Smooth muscle cell (in vitro differentiated cells): ENCODE measurements at regions not wholly inside any gene's neighbourhood (a gene's known extent, or its start where the extent isn't known, plus 50 kb on each side); places are given as distances from the start of the nearest gene placed in this dataset.

ENCODE experiments used
- DNase-seq: peaks from one replicate; lab custom pipeline; 2025; ENCODE audit not compliant: unreplicated experiment; lab: John Stamatoyannopoulos, UW
- H2AFZ ChIP-seq: fragments of 200-600 bp; sonication (generic); 2 replicates; pipeline ENCODE4 v1.6.0; 2016; ENCODE audit warnings: antibody characterized with exemption, low read depth, mild to moderate bottlenecking
- H3F3A ChIP-seq: fragments of 200-600 bp; sonication (generic); 2 replicates; pipeline ENCODE4 v1.6.0; 2017; ENCODE audit warnings: antibody characterized with exemption, low read depth
- H3K27ac ChIP-seq: fragments of 200-600 bp; sonication (generic); 2 replicates; pipeline ENCODE4 v1.5.1; 2016; ENCODE audit warnings: low read depth, mild to moderate bottlenecking
- H3K27me3 ChIP-seq: fragments of 200-600 bp; sonication (generic); 2 replicates; pipeline ENCODE4 v1.6.1; 2016; ENCODE audit warnings: low read depth, mild to moderate bottlenecking
- H3K36me3 ChIP-seq: fragments of 200-600 bp; sonication (generic); 2 replicates; pipeline ENCODE4 v1.5.1; 2016; ENCODE audit warnings: low read depth
- H3K4me1 ChIP-seq: fragments of 200-600 bp; sonication (generic); 2 replicates; pipeline ENCODE4 v1.5.1; 2016; ENCODE audit warnings: low read depth
- H3K4me2 ChIP-seq: fragments of 200-600 bp; sonication (generic); 2 replicates; pipeline ENCODE4 v1.6.0; 2016; ENCODE audit warnings: mild to moderate bottlenecking
- H3K4me3 ChIP-seq: fragments of 200-600 bp; sonication (generic); 2 replicates; pipeline ENCODE4 v1.5.1; 2016; ENCODE audit warnings: mild to moderate bottlenecking
- H3K79me2 ChIP-seq: fragments of 200-600 bp; sonication (generic); 2 replicates; pipeline ENCODE4 v1.6.0; 2016; ENCODE audit warnings: low read depth, mild to moderate bottlenecking
- H3K9ac ChIP-seq: fragments of 200-600 bp; sonication (generic); 2 replicates; pipeline ENCODE4 v1.6.0; 2016; ENCODE audit warnings: low read depth
- H3K9me3 ChIP-seq: fragments of 200-600 bp; sonication (generic); replicated peaks from 2 replicates; pipeline ENCODE4 v1.5.1; 2016; ENCODE audit warnings: low read depth
- H4K20me1 ChIP-seq: fragments of 200-600 bp; sonication (generic); 2 replicates; pipeline ENCODE4 v1.6.0; 2016; ENCODE audit warnings: low read depth
- CTCF ChIP-seq: fragments of 200-600 bp; sonication (generic); IDR thresholded peaks from 2 replicates; pipeline ENCODE4 v1.5.1; 2017; ENCODE audit warnings: borderline replicate concordance, mild to moderate bottlenecking, antibody characterized with exemption; ENCODE audit not compliant: insufficient read depth, poor library complexity, severe bottlenecking
- WGBS: methylation state at CpG from one replicate; pipeline ENCODE4 v1.1.7; 2016; ENCODE audit warnings: low lambda C conversion rate; 5-methylcytosine and 5-hydroxymethylcytosine counted together

GRCh38 chr5:126315341-126315740, 107.9 kb upstream of the GRAMD2B start:
- Histone ChIP-seq H3K4me2 (no peak overlapping the region), H3K27ac (no peak overlapping the region), H3K9ac (no peak overlapping the region), H3K4me3 (no peak overlapping the region), H2AFZ (no peak overlapping the region), H3K4me1 (no peaks in the 10 kb centered on the region), H3K79me2 (no peaks in the 10 kb centered on the region), H3K27me3 (no peaks in the 10 kb centered on the region), H3F3A (no peaks in the 10 kb centered on the region), H4K20me1 (no peaks in the 10 kb centered on the region), H3K36me3 (no peaks in the 10 kb centered on the region), H3K9me3 (no peaks in the 10 kb centered on the region)
- WGBS: 86% methylated on average over 3 of the region's 3 CpGs
- DNase-seq: no peak
- no peak for TF ChIP-seq CTCF

- no peaks in the 10 kb centered on the region for H3K79me2 ChIP-seq
- H3K4me2 ChIP-seq: no peak overlapping the region
- 100% methylated on average over 1 of the region's 1 CpG for WGBS
- H3K36me3 ChIP-seq: no peaks in the 10 kb centered on the region
- H3K9me3 ChIP-seq: no peaks in the 10 kb centered on the region
- no peak overlapping the region for H3K4me3 ChIP-seq
- H3K27me3 ChIP-seq: no peaks in the 10 kb centered on the region
- no peaks in the 10 kb centered on the region for H3K4me1 ChIP-seq
- TF ChIP-seq CTCF: no peak
- H3K27ac ChIP-seq: no peak overlapping the region
- H3K9ac ChIP-seq: no peak overlapping the region
- DNase-seq: no peak
- H2AFZ ChIP-seq: no peak overlapping the region
- H4K20me1 ChIP-seq: no peaks in the 10 kb centered on the region
- no peaks in the 10 kb centered on the region for H3F3A ChIP-seq
These were observed 90.9 kb upstream of the GRAMD2B start for GRCh38 chr5:126332326-126332725.

GRCh38 chr5:126334760-126335159, 88.4 kb upstream of the GRAMD2B start:
- Histone ChIP-seq H3K9me3 (no peaks in the 10 kb centered on the region), H3K4me2 (no peak overlapping the region), H3K4me1 (no peaks in the 10 kb centered on the region), H2AFZ (no peak overlapping the region), H3K9ac (no peak overlapping the region), H3K4me3 (no peak overlapping the region), H3K79me2 (no peaks in the 10 kb centered on the region), H3K27ac (no peak overlapping the region), H3F3A (no peaks in the 10 kb centered on the region), H3K36me3 (no peaks in the 10 kb centered on the region), H4K20me1 (no peaks in the 10 kb centered on the region), H3K27me3 (no peaks in the 10 kb centered on the region)
- TF ChIP-seq CTCF: no peak
- DNase-seq: no peak
- WGBS: 93% methylated on average over 7 of the region's 7 CpGs

GRCh38 chr5:126335886-126336285, 87.3 kb upstream of the GRAMD2B start:
- 32% methylated on average over 2 of the region's 2 CpGs for WGBS
- H3K27ac ChIP-seq: no peak overlapping the region
- no peak for TF ChIP-seq CTCF
- H3K4me3 ChIP-seq: no peak overlapping the region
- no peak overlapping the region for H3K4me2 ChIP-seq
- no peaks in the 10 kb centered on the region for H4K20me1 ChIP-seq
- no peaks in the 10 kb centered on the region for H3K36me3 ChIP-seq
- H3K27me3 ChIP-seq: no peaks in the 10 kb centered on the region
- no peaks in the 10 kb centered on the region for H3F3A ChIP-seq
- no peak for DNase-seq
- no peaks in the 10 kb centered on the region for H3K4me1 ChIP-seq
- H3K79me2 ChIP-seq: no peaks in the 10 kb centered on the region
- H3K9ac ChIP-seq: no peak overlapping the region
- H2AFZ ChIP-seq: peak overlapping the region; percentile 4
- H3K9me3 ChIP-seq: no peaks in the 10 kb centered on the region
